ENCODE measurements at regions not wholly inside any gene's neighbourhood (a gene's known extent, or its start where the extent isn't known, plus 50 kb on each side); places are given as distances from the start of the nearest gene placed in this dataset.

DNA sequence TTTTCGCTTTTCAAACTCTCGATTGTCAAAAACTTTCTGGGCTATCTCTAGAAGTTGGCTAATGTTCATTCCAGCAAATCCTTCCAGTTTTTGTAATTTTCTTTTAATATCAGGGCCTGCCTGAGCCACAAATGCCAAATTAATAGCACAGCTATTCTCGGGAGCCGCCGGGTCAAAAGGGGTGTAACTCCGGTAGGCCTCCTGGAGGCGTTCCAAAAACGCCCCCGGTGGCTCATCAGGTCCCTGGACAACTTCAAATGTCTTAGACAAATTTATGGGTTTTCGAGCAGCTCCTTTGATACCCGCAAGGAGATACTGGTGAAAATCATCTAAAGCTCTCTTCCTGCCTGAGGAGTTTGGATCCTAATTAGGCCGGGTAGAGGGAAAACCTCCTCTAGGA is 117.9 kb upstream of the PZP start:
- H3K4me3 ChIP-seq (replicated peaks; ENCODE audit: insufficient read depth, low read length): no peak overlapping the region
- H3K27me3 ChIP-seq (ENCODE audit: insufficient read depth, poor library complexity, severe bottlenecking): no peaks in the 10 kb centered on the region
- TF ChIP-seq, protein P1, sequence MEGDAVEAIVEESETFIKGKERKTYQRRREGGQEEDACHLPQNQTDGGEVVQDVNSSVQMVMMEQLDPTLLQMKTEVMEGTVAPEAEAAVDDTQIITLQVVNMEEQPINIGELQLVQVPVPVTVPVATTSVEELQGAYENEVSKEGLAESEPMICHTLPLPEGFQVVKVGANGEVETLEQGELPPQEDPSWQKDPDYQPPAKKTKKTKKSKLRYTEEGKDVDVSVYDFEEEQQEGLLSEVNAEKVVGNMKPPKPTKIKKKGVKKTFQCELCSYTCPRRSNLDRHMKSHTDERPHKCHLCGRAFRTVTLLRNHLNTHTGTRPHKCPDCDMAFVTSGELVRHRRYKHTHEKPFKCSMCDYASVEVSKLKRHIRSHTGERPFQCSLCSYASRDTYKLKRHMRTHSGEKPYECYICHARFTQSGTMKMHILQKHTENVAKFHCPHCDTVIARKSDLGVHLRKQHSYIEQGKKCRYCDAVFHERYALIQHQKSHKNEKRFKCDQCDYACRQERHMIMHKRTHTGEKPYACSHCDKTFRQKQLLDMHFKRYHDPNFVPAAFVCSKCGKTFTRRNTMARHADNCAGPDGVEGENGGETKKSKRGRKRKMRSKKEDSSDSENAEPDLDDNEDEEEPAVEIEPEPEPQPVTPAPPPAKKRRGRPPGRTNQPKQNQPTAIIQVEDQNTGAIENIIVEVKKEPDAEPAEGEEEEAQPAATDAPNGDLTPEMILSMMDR (IDR thresholded peaks at IDR 0.05; ENCODE audit: insufficient read depth, low read length): no peak
- TF ChIP-seq, protein P2, sequence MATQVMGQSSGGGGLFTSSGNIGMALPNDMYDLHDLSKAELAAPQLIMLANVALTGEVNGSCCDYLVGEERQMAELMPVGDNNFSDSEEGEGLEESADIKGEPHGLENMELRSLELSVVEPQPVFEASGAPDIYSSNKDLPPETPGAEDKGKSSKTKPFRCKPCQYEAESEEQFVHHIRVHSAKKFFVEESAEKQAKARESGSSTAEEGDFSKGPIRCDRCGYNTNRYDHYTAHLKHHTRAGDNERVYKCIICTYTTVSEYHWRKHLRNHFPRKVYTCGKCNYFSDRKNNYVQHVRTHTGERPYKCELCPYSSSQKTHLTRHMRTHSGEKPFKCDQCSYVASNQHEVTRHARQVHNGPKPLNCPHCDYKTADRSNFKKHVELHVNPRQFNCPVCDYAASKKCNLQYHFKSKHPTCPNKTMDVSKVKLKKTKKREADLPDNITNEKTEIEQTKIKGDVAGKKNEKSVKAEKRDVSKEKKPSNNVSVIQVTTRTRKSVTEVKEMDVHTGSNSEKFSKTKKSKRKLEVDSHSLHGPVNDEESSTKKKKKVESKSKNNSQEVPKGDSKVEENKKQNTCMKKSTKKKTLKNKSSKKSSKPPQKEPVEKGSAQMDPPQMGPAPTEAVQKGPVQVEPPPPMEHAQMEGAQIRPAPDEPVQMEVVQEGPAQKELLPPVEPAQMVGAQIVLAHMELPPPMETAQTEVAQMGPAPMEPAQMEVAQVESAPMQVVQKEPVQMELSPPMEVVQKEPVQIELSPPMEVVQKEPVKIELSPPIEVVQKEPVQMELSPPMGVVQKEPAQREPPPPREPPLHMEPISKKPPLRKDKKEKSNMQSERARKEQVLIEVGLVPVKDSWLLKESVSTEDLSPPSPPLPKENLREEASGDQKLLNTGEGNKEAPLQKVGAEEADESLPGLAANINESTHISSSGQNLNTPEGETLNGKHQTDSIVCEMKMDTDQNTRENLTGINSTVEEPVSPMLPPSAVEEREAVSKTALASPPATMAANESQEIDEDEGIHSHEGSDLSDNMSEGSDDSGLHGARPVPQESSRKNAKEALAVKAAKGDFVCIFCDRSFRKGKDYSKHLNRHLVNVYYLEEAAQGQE (IDR thresholded peaks at IDR 0.05; ENCODE audit: insufficient replicate concordance, low read depth): no peak
- TF ChIP-seq POLR2AphosphoS5 (IDR thresholded peaks at IDR 0.05; ENCODE audit: low read depth) (no peak), GABPA (IDR thresholded peaks at IDR 0.05; ENCODE audit: low read depth) (no peak), SPI1 (IDR thresholded peaks at IDR 0.05; ENCODE audit: borderline replicate concordance, low read depth) (no peak)
- no peak overlapping the region for H3K27ac ChIP-seq (replicated peaks)
- DNase-seq (ENCODE audit: low read depth in 1 of 2, low spot score in 1 of 2): no peak

DNA sequence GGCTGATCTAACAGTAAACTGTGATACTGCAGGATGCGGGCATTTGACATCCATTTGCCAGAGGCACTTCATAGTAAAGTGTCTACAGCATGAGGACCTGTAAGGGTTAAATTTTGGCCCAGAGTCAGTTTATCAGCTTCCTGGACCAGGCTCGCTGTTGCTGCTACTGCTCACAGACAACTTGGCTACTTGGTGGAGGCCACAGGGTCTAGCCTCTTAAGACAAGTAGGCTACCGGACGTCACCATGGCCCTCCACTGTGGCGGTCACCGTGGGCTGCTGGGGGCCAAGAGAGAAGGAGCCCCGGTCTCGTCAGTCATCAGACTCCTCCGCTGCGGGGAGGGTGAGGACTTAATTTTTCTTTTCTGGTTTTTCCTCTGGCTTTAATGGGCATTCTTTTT is 117.3 kb upstream of the PZP start:
- DNase-seq (ENCODE audit: low read depth in 1 of 2, low spot score in 1 of 2): no peak
- TF ChIP-seq, protein P2 (IDR thresholded peaks at IDR 0.05; ENCODE audit: insufficient replicate concordance, low read depth): no peak
- TF ChIP-seq SPI1 (IDR thresholded peaks at IDR 0.05; ENCODE audit: borderline replicate concordance, low read depth) (no peak), GABPA (IDR thresholded peaks at IDR 0.05; ENCODE audit: low read depth) (no peak), POLR2AphosphoS5 (IDR thresholded peaks at IDR 0.05; ENCODE audit: low read depth) (no peak)
- TF ChIP-seq, protein P1 (IDR thresholded peaks at IDR 0.05; ENCODE audit: insufficient read depth, low read length): no peak

DNA sequence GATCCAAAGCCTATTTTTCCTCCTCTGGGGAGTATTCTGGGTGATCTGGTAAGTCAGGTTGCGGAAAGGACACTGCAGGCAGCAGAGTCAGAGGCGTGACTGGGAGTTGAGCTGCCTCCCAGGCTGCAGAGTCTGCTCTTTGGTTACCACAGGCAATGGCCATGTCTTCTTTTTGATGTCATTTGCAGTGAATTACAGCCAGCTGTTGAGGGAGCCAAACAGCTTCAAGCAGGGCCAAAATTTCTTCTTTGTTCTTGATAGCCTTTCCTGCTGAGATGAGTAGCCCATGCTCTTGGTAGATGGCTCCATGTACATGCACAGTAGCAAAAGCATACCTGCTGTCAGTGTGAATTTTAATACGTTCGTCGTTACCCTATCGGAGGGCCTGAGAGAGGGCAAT is 116.6 kb upstream of the PZP start:
- Histone ChIP-seq H3K27ac (replicated peaks) (no peak overlapping the region), H3K27me3 (ENCODE audit: insufficient read depth, poor library complexity, severe bottlenecking) (no peaks in the 10 kb centered on the region), H3K4me3 (replicated peaks; ENCODE audit: insufficient read depth, low read length) (no peak overlapping the region)
- TF ChIP-seq GABPA (IDR thresholded peaks at IDR 0.05; ENCODE audit: low read depth): no peak
- TF ChIP-seq, protein P2 (IDR thresholded peaks at IDR 0.05; ENCODE audit: insufficient replicate concordance, low read depth): no peak
- no peak for DNase-seq (ENCODE audit: low read depth in 1 of 2, low spot score in 1 of 2)

More for the DNA sequence above, 117.3 kb upstream of the PZP start:
- no peaks in the 10 kb centered on the region for H3K27me3 ChIP-seq (ENCODE audit: insufficient read depth, poor library complexity, severe bottlenecking)
- no peak overlapping the region for H3K4me3 ChIP-seq (replicated peaks; ENCODE audit: insufficient read depth, low read length)
- no peak overlapping the region for H3K27ac ChIP-seq (replicated peaks)

Measured in HL-60 (cell line).